ENCODE measurements at regions not wholly inside any gene's neighbourhood (a gene's known extent, or its start where the extent isn't known, plus 50 kb on each side); places are given as distances from the start of the nearest gene placed in this dataset.

GRCh38 chr10:71069909-71070666 lies 142.3 kb upstream of the UNC5B start:
- no peak for TF ChIP-seq CTCF (conservative IDR thresholded peaks at IDR 0.05; ENCODE audit: low read depth, low read length)
- H3K4me3 ChIP-seq (ENCODE audit: low read depth, low read length): no peak overlapping the region
- DNase-seq (ENCODE audit: low read depth): no peak

- no peak for DNase-seq (ENCODE audit: low read depth)
- TF ChIP-seq CTCF (conservative IDR thresholded peaks at IDR 0.05; ENCODE audit: low read depth, low read length): no peak
Observed at GRCh38 chr10:71070741-71071140, 141.6 kb upstream of the UNC5B start.

GRCh38 chr10:71072131-71072822 lies 140.1 kb upstream of the UNC5B start:
- no peak overlapping the region for H3K4me3 ChIP-seq (ENCODE audit: low read depth, low read length)
- no peak for DNase-seq (ENCODE audit: low read depth)
- TF ChIP-seq CTCF (conservative IDR thresholded peaks at IDR 0.05; ENCODE audit: low read depth, low read length): no peak

More at GRCh38 chr10:71070741-71071140, 141.6 kb upstream of the UNC5B start:
- no peak overlapping the region for H3K4me3 ChIP-seq (ENCODE audit: low read depth, low read length)

GRCh38 chr10:71072823-71073210 lies 139.6 kb upstream of the UNC5B start:
- H3K4me3 ChIP-seq (ENCODE audit: low read depth, low read length): no peak overlapping the region
- no peak for TF ChIP-seq CTCF (conservative IDR thresholded peaks at IDR 0.05; ENCODE audit: low read depth, low read length)
- no peak for DNase-seq (ENCODE audit: low read depth)

- no peak for DNase-seq (ENCODE audit: low read depth)
- no peak for TF ChIP-seq CTCF (conservative IDR thresholded peaks at IDR 0.05; ENCODE audit: low read depth, low read length)
Observed at GRCh38 chr10:71073451-71074175, 138.8 kb upstream of the UNC5B start.

GRCh38 chr10:71074176-71074755 lies 138.1 kb upstream of the UNC5B start:
- no peak for DNase-seq (ENCODE audit: low read depth)

More at GRCh38 chr10:71073451-71074175, 138.8 kb upstream of the UNC5B start:
- no peak overlapping the region for H3K4me3 ChIP-seq (ENCODE audit: low read depth, low read length)

More at GRCh38 chr10:71074176-71074755, 138.1 kb upstream of the UNC5B start:
- H3K4me3 ChIP-seq (ENCODE audit: low read depth, low read length): no peak overlapping the region
- TF ChIP-seq CTCF (conservative IDR thresholded peaks at IDR 0.05; ENCODE audit: low read depth, low read length): no peak
